ENCODE measurements at regions not wholly inside any gene's neighbourhood (a gene's known extent, or its start where the extent isn't known, plus 50 kb on each side); places are given as distances from the start of the nearest gene placed in this dataset.
"Not testable (repeated sequence)": the region's sequence is repeated elsewhere in the genome, so short reads cannot be mapped to it uniquely, and the experiment has no call there.

- no peak for TF ChIP-seq CTCF (IDR thresholded peaks at IDR 0.05; ENCODE audit: borderline replicate concordance, control extremely low read depth, extremely low read depth, insufficient read depth, missing control alignments)
- in situ Hi-C loops (cut with MboI; ENCODE audit: low sequenced_read_pairs, unreplicated experiment): no loop called here
- no peak for DNase-seq (ENCODE audit: low spot score)
Measured at GRCh38 chr10:35876248-35876647, 234.2 kb upstream of the FZD8 start.

- no peak for TF ChIP-seq CTCF (IDR thresholded peaks at IDR 0.05; ENCODE audit: borderline replicate concordance, control extremely low read depth, extremely low read depth, insufficient read depth, missing control alignments)
- DNase-seq (ENCODE audit: low spot score): no peak
- in situ Hi-C loops (cut with MboI; ENCODE audit: low sequenced_read_pairs, unreplicated experiment): no loop called here
Measured at GRCh38 chr10:35875016-35875676, 233.1 kb upstream of the FZD8 start.

- TF ChIP-seq CTCF (IDR thresholded peaks at IDR 0.05; ENCODE audit: borderline replicate concordance, control extremely low read depth, extremely low read depth, insufficient read depth, missing control alignments): no peak
- in situ Hi-C loops (cut with MboI; ENCODE audit: low sequenced_read_pairs, unreplicated experiment): no loop called here
- DNase-seq (ENCODE audit: low spot score): no peak
Measured at GRCh38 chr10:35874311-35875015, 232.4 kb upstream of the FZD8 start.

- in situ Hi-C loops (cut with MboI; ENCODE audit: low sequenced_read_pairs, unreplicated experiment): no loop called here
- DNase-seq (ENCODE audit: low spot score): no peak
- TF ChIP-seq CTCF (IDR thresholded peaks at IDR 0.05; ENCODE audit: borderline replicate concordance, control extremely low read depth, extremely low read depth, insufficient read depth, missing control alignments): no peak
Measured at GRCh38 chr10:35872671-35873070, 230.6 kb upstream of the FZD8 start.

- TF ChIP-seq CTCF (IDR thresholded peaks at IDR 0.05; ENCODE audit: borderline replicate concordance, control extremely low read depth, extremely low read depth, insufficient read depth, missing control alignments): no peak
- in situ Hi-C loops (cut with MboI; ENCODE audit: low sequenced_read_pairs, unreplicated experiment): no loop called here
- no peak for DNase-seq (ENCODE audit: low spot score)
Measured at GRCh38 chr10:35870665-35871310, 228.7 kb upstream of the FZD8 start.

GRCh38 chr10:35858676-35859283, 216.7 kb upstream of the FZD8 start:
- DNase-seq (ENCODE audit: low spot score); in situ Hi-C loops (cut with MboI; ENCODE audit: low sequenced_read_pairs, unreplicated experiment): not testable (repeated sequence)
